A549 (cell line): ENCODE measurements at regions not wholly inside any gene's neighbourhood (a gene's known extent, or its start where the extent isn't known, plus 50 kb on each side); places are given as distances from the start of the nearest gene placed in this dataset.

Experiments used
- ATAC-seq, 2 experiments: fragments of 200-7000 bp in 1 of 2; fragments of >200 bp in 1 of 2; cut with Nextera tagmentation in 1 of 2; cut with Tn5 transposase in 1 of 2; 3 replicates each; pipeline versions ENCODE4 v1.8.0 to v1.9.1; 2018 to 2020; ENCODE audit warnings: mild to moderate bottlenecking in 1 of 2, moderate library complexity in 1 of 2
- CTCF ChIA-PET: fragments of 300-600 bp; sonication (Branson Sonifier 250); formaldehyde crosslinking; extraction: SDS; loops from one replicate; lab custom pipeline; 2021; ENCODE audit warnings: antibody characterized with exemption, inconsistent platforms; lab: Yijun Ruan, JAX
- POLR2A ChIA-PET: fragments of 350-600 bp; formaldehyde crosslinking; extraction: SDS; loops from one replicate; lab custom pipeline; 2021; ENCODE audit warnings: antibody characterized with exemption, inconsistent platforms; lab: Yijun Ruan, JAX
- DNase-seq, 2 experiments: peaks; one replicate each; pipeline versions ENCODE4 v3.0.0 to v3.0.0-alpha.2; 2011 to 2016; ENCODE audit warnings: low read depth in 1 of 2, low spot score in 1 of 2
- FAIRE-seq: peaks from 2 replicates; lab custom pipeline; 2011; peaks lifted over from hg19 to GRCh38; lab: Jason Lieb, UNC
- H3K27ac ChIP-seq, 2 experiments: fragments of >200 bp; sonication (Bioruptor Twin); formaldehyde crosslinking; 3 replicates each; pipeline ENCODE4 v1.5.1; 2016 to 2017
- H3K4me1 ChIP-seq: fragments of >200 bp; sonication (Bioruptor Twin); formaldehyde crosslinking; 3 replicates; pipeline ENCODE4 v1.6.1; 2016
- H3K4me2 ChIP-seq: fragments of >200 bp; sonication (Bioruptor Twin); formaldehyde crosslinking; 3 replicates; pipeline ENCODE4 v1.6.1; 2016
- H3K4me3 ChIP-seq: fragments of >200 bp; sonication (Bioruptor Twin); formaldehyde crosslinking; 3 replicates; pipeline ENCODE4 v1.5.1; 2016
- H3K9me3 ChIP-seq: fragments of >200 bp; sonication (Bioruptor Twin); formaldehyde crosslinking; 3 replicates; pipeline ENCODE4 v1.6.1; 2016
- CBX8 ChIP-seq: fragments of 200-600 bp; sonication (generic); IDR thresholded peaks from 2 replicates; pipeline ENCODE4 v1.6.1; 2016
- CHD4 ChIP-seq: fragments of 200-600 bp; sonication (generic); IDR thresholded peaks from 2 replicates; pipeline ENCODE4 v1.6.1; 2016; ENCODE audit warnings: antibody characterized with exemption, mild to moderate bottlenecking, borderline replicate concordance
- EHF ChIP-seq: fragments of 250-450 bp; sonication (Bioruptor Pico); IDR thresholded peaks from 2 replicates; pipeline ENCODE4 v1.5.0; 2020; ENCODE audit warnings: mild to moderate bottlenecking
- FOSB ChIP-seq: fragments of 250-450 bp; sonication (Bioruptor Pico); IDR thresholded peaks from 2 replicates; pipeline ENCODE4 v1.5.0; 2020; ENCODE audit warnings: mild to moderate bottlenecking, moderate library complexity
- FOSL2 ChIP-seq, 2 experiments: fragments of 450-650 bp in 1 of 2; fragments of >200 bp in 1 of 2; sonication (Bioruptor Twin) in 1 of 2; formaldehyde crosslinking; IDR thresholded peaks; 2 replicates each; pipeline versions ENCODE4 v1.5.0 to v1.6.1; 2016 to 2020; ENCODE audit warnings: mild to moderate bottlenecking in 1 of 2, moderate library complexity in 1 of 2
- FOXS1 ChIP-seq: fragments of 250-450 bp; sonication (Bioruptor Pico); IDR thresholded peaks from 2 replicates; pipeline ENCODE4 v1.5.0; 2020; ENCODE audit warnings: mild to moderate bottlenecking, moderate library complexity
- HOXB13 ChIP-seq: fragments of 250-450 bp; sonication (Bioruptor Pico); IDR thresholded peaks from 2 replicates; pipeline ENCODE4 v1.5.0; 2020; ENCODE audit warnings: low read depth, mild to moderate bottlenecking, moderate library complexity
- JUN ChIP-seq, 2 experiments: fragments of >200 bp; sonication (Bioruptor Twin); formaldehyde crosslinking; IDR thresholded peaks; 2 replicates in 1 of 2; 3 replicates in 1 of 2; pipeline ENCODE4 v1.6.1; 2016 to 2017
- MAFK ChIP-seq: fragments of 450-650 bp; IDR thresholded peaks from 2 replicates; pipeline ENCODE4 v1.6.1; 2014; ENCODE audit not compliant: partially characterized antibody
- MYC ChIP-seq: IDR thresholded peaks from 2 replicates; pipeline ENCODE4 v1.6.1; 2012; ENCODE audit warnings: mild to moderate bottlenecking, inconsistent platforms, low read length, improper control_type of control experiment, borderline replicate concordance
- NR3C1 ChIP-seq: fragments of >200 bp; sonication (Bioruptor Twin); formaldehyde crosslinking; IDR thresholded peaks from 3 replicates; pipeline ENCODE4 v1.6.1; 2017
- POLR2A ChIP-seq: IDR thresholded peaks from 2 replicates; pipeline ENCODE4 v1.6.1; 2012; ENCODE audit warnings: mild to moderate bottlenecking, low read length
- POLR2AphosphoS2 ChIP-seq: conservative IDR thresholded peaks from 2 replicates; pipeline ENCODE4 v1.6.1; 2012; ENCODE audit warnings: low read length, improper control_type of control experiment, inconsistent platforms
- SMC3 ChIP-seq: fragments of >200 bp; sonication (Bioruptor Twin); formaldehyde crosslinking; IDR thresholded peaks from 3 replicates; pipeline ENCODE4 v1.6.1; 2018; ENCODE audit warnings: inconsistent platforms
- SREBF2 ChIP-seq: fragments of 450-650 bp; IDR thresholded peaks from 2 replicates; pipeline ENCODE4 v1.6.1; 2014; ENCODE audit warnings: mild to moderate bottlenecking, moderate library complexity
- TP53 ChIP-seq: fragments of 250-450 bp; sonication (Bioruptor Pico); IDR thresholded peaks from 2 replicates; pipeline ENCODE4 v1.5.0; 2021; ENCODE audit warnings: mild to moderate bottlenecking, moderate library complexity
- ZFP36 ChIP-seq: fragments of 450-650 bp; IDR thresholded peaks from 2 replicates; pipeline ENCODE4 v1.6.1; 2014; ENCODE audit warnings: borderline replicate concordance; ENCODE audit not compliant: partially characterized antibody
- WGBS: methylation state at CpG from one replicate; pipeline ENCODE4 v1.1.6; 2017; ENCODE audit errors: missing lambda C conversion rate; 5-methylcytosine and 5-hydroxymethylcytosine counted together
- TF ChIP-seq, protein P1 (sequence below): fragments of 250-450 bp; sonication (Bioruptor Pico); IDR thresholded peaks from 2 replicates; pipeline ENCODE4 v1.5.0; 2020; ENCODE audit warnings: low read depth, mild to moderate bottlenecking, moderate library complexity
- TF ChIP-seq, protein P2 (sequence below): fragments of 150-350 bp; IDR thresholded peaks from 2 replicates; pipeline ENCODE4 v1.6.1; 2014; ENCODE audit warnings: low read depth, mild to moderate bottlenecking, low read length
- TF ChIP-seq, protein P3 (sequence below): IDR thresholded peaks from 2 replicates; pipeline ENCODE4 v1.6.1; 2012; ENCODE audit warnings: low read depth, borderline replicate concordance

DNA sequence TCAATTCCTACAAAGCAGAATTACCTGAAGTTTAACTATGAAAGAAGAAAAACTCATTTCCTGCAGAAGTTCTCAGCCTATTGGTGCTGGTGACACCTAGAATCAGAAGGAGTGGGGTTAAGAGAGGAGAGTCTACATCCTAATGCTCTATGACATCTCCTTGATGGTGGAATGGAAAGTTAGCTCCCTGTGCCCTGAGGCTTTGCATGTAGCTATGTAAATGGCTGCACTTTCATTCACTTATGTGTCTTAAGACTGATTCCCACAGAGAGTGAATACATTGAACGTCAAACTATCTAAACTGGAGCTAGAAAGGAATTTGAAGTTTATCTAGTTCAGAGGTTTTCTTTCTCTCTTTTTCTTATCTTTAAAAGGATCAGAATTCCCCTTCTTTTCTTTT is 52.1 kb upstream of the ADRB2 start:
- CTCF ChIA-PET: interaction anchor here (0.5 to 1.1 kb wide), 2 partner anchors 340 to 495 kb away, joined by 3 read pairs; no protein-coding TSS in a partner anchor
- DNase-seq: no peak
- POLR2A ChIA-PET: no interaction called here
- no peak for ATAC-seq
- no peaks in the 10 kb centered on the region for H3K9me3 ChIP-seq
- no peak overlapping the region for H3K27ac ChIP-seq
- TF ChIP-seq MYC (no peak), POLR2AphosphoS2 (no peak), FOSL2 (IDR thresholded peaks at IDR 0.05) (no peak), FOSL2 (CRISPR knock-in tag; IDR thresholded peaks at IDR 0.05) (no peak), ZFP36 (no peak), CBX8 (no peak)
- TF ChIP-seq, all 56 proteins: peak for 0
- Histone ChIP-seq H3K4me2 (no peak overlapping the region), H3K4me3 (no peak overlapping the region), H3K4me1 (no peaks in the 10 kb centered on the region)
- WGBS: 24% methylated on average over 1 of the region's 1 CpG
- FAIRE-seq: no peak

DNA sequence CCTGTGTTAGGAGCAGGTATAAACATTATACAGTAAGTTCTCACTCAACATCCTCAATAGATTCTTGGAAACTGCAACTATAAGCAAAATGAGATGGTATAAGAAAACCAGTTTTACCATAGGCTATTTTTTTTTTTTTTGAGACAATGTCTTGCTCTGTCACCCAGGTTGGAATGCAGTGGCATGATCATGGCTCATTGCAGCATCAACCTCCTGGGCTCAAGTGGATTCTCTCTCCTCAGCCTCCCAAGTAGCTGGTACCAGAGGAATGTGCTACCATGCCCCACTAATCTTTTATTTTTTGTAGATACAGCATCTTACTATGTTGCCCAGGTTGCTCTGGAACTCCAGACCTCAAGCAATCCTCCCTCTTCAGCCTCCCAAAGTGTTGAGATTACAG is 50.1 kb upstream of the ADRB2 start:
- POLR2A ChIA-PET: no interaction called here
- H3K9me3 ChIP-seq: no peaks in the 10 kb centered on the region
- H3K4me1 ChIP-seq: no peaks in the 10 kb centered on the region
- FAIRE-seq (no peak), DNase-seq (no peak), ATAC-seq (no peak)
- TF ChIP-seq HOXB13 (CRISPR knock-in tag) (no peak), FOSB (CRISPR knock-in tag) (no peak), JUN (IDR thresholded peaks at IDR 0.05) (no peak), CHD4 (no peak), POLR2A (no peak), TP53 (no peak), MAFK (no peak), FOXS1 (CRISPR knock-in tag) (no peak), SREBF2 (no peak), NR3C1 (no peak), EHF (CRISPR knock-in tag) (no peak), SMC3 (no peak)
- TF ChIP-seq, protein P1, sequence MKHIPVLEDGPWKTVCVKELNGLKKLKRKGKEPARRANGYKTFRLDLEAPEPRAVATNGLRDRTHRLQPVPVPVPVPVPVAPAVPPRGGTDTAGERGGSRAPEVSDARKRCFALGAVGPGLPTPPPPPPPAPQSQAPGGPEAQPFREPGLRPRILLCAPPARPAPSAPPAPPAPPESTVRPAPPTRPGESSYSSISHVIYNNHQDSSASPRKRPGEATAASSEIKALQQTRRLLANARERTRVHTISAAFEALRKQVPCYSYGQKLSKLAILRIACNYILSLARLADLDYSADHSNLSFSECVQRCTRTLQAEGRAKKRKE (CRISPR knock-in tag): no peak
- TF ChIP-seq, protein P2, sequence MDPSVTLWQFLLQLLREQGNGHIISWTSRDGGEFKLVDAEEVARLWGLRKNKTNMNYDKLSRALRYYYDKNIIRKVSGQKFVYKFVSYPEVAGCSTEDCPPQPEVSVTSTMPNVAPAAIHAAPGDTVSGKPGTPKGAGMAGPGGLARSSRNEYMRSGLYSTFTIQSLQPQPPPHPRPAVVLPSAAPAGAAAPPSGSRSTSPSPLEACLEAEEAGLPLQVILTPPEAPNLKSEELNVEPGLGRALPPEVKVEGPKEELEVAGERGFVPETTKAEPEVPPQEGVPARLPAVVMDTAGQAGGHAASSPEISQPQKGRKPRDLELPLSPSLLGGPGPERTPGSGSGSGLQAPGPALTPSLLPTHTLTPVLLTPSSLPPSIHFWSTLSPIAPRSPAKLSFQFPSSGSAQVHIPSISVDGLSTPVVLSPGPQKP: no peak
- TF ChIP-seq, protein P3, sequence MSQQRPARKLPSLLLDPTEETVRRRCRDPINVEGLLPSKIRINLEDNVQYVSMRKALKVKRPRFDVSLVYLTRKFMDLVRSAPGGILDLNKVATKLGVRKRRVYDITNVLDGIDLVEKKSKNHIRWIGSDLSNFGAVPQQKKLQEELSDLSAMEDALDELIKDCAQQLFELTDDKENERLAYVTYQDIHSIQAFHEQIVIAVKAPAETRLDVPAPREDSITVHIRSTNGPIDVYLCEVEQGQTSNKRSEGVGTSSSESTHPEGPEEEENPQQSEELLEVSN: no peak
- H3K4me3 ChIP-seq: no peak overlapping the region
- no peak overlapping the region for H3K27ac ChIP-seq
- H3K4me2 ChIP-seq: no peak overlapping the region
- CTCF ChIA-PET: interaction anchor here (0.8 to 1.3 kb wide), 2 partner anchors 45 to 259 kb away, joined by 3 to 6 read pairs; no protein-coding TSS in a partner anchor
